NCI-H1092 treated with DMSO at 0.1 percent for 48 hours (cell line): ENCODE measurements at regions not wholly inside any gene's neighbourhood (a gene's known extent, or its start where the extent isn't known, plus 50 kb on each side); places are given as distances from the start of the nearest gene placed in this dataset.

ENCODE experiments used
- DNase-seq: peaks from one replicate; lab custom pipeline; 2025; lab: John Stamatoyannopoulos, UW

GRCh38 chr2:611519-611918 lies 65.7 kb downstream of the TMEM18 start:
- no peak for DNase-seq

- no peak for DNase-seq
Measured at GRCh38 chr2:610491-610890, 66.7 kb downstream of the TMEM18 start.

GRCh38 chr2:609881-610280 lies 67.3 kb downstream of the TMEM18 start:
- DNase-seq = no peak

- DNase-seq = no peak
Measured at GRCh38 chr2:609449-609848, 67.8 kb downstream of the TMEM18 start.

GRCh38 chr2:608711-609110 lies 68.5 kb downstream of the TMEM18 start:
- no peak for DNase-seq

DNA sequence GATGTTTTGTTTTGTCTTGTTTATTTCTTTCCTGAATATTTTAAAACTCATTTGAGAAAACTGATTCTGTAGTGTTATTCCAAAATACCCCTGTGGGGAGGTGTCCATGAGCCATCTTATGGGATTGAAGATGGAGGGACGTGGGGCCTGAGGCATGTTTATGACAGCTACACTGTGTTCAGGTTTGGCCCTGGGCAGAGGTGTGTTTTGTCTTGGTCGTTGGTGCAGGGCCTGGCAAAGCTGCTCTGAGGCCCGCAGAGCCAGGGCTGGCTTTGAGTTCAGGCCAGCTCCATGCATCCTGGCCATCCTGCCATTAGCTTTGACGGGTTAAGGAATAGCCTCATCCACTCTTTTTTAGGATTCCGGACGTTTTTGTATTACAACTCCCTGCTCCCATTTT lies 68.9 kb downstream of the TMEM18 start:
- DNase-seq = no peak

GRCh38 chr2:607709-608108 lies 69.5 kb downstream of the TMEM18 start:
- no peak for DNase-seq

GRCh38 chr2:607172-607571 lies 70.0 kb downstream of the TMEM18 start:
- no peak for DNase-seq

DNA sequence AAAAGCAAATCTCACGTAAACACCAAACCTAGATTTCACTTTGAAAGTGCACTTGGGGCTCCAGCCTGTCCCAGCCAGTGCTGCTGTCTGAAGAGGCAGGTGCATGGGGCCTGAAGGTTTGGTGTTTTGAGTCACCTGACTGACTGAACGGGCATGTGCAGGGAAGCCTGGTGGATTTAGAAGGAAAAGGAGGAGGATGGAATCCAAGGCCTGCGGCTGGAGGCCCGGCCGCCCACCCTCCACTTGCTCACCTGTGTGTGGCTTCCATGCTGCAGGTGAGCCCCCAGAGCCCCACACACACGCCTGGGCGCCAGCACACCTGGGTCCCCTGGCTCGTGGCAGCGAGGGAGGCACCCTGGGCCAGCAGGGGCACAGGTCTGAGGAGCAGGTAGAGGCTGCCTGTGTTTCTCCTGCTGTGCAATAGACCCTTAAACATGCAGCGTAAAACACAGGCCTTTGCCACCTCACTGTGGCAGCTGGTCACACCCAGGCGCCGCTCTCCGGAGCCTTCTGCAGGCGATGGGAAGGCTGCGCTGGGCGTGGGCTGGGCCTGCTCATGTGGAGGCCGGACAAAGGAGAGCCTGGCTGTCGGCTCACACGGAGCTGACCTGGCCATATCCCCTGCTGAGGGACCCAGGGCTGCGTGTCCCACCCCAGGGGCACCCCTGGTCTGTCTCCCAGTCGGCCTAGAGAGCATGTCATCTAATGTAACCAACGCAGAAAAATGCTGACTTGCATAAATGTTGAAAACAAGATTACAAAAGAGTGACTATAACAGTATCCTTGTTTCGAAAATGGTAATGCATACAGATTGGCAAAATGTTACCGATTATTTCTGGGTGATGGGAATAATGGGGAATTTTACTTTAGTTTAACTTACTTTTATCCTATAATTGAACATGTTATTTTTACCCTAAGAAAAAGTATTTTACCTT lies 71.3 kb downstream of the TMEM18 start:
- DNase-seq = no peak

DNA sequence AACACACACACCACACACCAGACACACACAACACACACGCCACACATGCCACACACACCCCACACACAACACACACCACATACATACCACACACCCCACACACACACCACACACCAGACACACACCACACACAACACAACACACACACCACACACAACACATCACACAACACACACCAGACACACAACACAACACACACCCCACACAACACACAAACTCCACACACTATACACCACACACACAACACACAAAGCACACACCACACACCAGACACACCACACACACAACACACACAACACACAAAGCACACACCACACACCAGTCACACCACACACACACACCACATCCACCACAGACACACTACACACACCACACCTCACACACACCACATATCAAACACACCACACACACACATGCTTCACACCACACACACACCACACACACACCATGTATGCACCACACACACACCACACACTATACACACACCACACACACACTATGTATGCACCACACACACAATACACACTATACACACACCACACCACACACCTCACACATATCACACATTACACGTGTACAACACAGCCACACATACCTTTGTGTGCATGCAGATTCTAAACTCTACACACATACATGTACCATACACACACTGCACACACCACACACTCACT lies 72.2 kb downstream of the TMEM18 start:
- DNase-seq = no peak

DNA sequence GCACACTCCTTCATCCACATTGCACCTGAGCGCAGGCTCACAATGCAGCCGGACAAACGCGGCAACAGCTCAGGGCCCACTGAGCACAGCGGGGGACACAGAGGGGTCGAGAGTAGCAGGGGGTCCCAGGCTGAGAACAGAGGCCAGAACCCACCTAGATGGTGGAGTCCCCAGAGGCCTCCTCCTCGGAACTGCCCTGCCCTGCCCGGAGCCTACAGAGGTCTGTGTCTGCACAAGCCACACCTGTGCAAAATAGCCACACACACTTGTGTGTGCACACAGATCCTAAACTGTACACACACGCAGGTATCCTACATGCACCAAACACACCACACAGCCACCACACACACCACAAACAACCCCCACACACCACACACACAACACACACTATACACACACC lies 72.8 kb downstream of the TMEM18 start:
- DNase-seq = no peak

DNA sequence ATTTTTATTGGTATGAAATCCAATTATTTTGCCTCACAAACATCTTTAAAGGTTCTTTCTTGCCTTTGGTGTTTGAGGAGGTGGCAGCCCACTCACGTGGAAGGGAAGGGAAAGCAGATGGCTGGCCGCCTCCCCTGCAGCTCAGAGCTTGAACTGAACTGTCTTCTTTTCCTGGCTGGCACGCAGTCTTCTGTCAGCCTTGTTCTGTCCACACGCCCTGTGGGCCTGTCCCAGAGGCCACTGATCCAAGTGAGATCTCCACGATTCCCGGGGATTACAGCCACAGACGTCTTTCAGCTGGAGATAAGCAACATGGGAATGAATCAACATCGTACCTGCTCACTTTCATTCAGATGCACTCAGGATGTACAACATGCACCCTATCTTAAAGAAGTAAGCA lies 73.3 kb downstream of the TMEM18 start:
- no peak for DNase-seq

DNA sequence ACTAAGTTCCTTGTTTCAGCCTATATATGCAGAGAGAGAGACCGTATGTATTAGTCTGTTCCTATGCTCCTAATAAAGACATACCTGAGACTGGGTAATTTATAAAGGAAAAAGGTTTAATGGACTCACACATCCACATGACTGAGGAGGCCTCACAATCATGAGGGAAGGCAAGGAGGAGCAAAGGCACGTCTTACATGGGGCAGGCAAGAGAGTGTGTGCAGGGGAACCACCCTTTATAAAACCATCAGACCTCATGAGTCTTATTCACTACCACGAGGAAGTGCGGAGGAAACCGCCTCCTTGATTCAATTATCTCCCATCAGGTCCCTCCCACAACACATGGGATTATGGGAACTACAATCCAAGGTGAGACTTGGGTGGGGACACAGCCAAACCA lies 73.8 kb downstream of the TMEM18 start:
- no peak for DNase-seq

DNA sequence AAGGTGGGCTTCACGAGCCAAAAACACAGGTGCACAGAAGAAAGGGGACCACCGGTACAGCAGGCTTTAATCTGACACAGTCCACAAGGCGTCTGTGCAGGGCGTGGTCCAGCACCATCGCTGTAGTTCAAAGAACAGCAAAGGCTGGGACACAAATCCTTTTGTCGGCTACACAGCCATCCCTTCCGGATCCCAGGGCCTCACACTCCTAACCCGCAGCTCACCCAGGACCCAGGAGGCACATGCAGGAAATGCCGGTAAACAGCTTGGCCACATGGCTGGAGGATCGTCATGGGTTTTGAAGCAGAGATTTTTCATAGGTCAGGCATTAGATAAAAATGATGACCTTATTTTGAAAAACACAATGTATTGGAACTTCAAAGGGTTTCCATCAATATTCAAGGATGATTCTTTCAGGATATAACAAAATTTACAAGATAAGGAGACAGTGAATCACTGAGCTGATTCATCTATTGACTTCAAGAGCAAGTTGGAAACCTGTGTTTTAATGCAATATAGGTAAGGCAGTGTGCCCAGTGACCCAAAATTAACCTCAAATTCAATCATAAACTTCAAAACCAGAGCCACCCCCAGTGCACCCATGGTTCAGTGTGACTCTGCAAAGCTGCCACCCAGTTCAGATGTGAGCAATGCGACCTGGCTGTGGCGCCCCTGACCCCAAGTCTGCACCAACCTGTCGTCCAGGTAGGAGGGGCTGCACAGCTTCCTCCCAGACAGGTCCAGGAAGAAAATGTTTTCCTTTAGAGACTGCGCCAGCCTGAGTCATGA lies 74.4 kb downstream of the TMEM18 start:
- no peak for DNase-seq

GRCh38 chr2:601806-602455 lies 75.3 kb downstream of the TMEM18 start:
- no peak for DNase-seq

DNA sequence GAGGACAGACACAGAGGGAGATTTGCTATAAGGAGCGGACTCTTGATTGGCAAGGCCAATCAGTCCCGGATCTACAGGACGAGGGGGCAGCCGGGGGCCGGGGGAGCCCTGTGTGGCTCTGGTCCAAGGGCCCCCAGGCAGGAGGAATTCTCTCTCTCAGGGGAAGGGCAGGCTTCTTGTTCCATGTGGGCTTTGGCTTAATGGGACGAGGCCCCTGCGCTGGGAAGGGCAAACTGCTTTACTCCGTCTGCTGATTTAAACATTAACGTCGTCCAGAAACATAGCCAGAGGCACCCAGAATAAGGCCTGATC lies 75.9 kb downstream of the TMEM18 start:
- DNase-seq = no peak

- DNase-seq = no peak
Measured at GRCh38 chr2:600542-601386, 76.4 kb downstream of the TMEM18 start.

DNA sequence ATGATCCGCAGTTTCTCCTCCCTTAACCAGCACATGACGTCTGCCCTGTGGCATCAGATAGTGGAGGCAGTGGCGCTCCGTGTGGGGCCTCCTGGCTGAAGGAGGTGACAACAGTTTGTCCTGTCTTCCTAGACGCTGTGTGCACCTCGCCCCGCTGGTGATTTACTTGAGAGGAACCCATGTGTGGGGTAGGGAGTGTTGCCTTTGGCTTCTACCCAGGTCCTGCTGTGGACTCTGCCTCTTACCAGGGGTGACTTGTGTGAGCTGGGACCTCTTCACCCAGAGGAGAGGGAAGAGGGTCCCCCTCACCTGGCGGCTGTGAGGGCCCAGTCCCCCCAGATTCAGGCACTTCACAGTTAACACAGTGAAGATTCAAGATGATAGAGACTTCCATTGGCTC lies 77.6 kb downstream of the TMEM18 start:
- no peak for DNase-seq

GRCh38 chr2:598058-598802 lies 79.0 kb downstream of the TMEM18 start:
- no peak for DNase-seq

GRCh38 chr2:595831-596592 lies 81.2 kb downstream of the TMEM18 start:
- no peak for DNase-seq
